DND-41 (cell line): ENCODE measurements at regions not wholly inside any gene's neighbourhood (a gene's known extent, or its start where the extent isn't known, plus 50 kb on each side); places are given as distances from the start of the nearest gene placed in this dataset.

Experiments used
- ATAC-seq: fragments of 200-7000 bp; cut with Tn5 transposase; 3 replicates; pipeline ENCODE4 v1.9.1; 2021; ENCODE audit warnings: low read depth; ENCODE audit not compliant: insufficient read depth
- DNase-seq: peaks from one replicate; pipeline ENCODE4 v3.0.0-alpha.2; 2020
- H2AFZ ChIP-seq: 2 replicates; pipeline ENCODE4 v1.6.0; 2012; ENCODE audit warnings: low read depth, low read length
- H3K27ac ChIP-seq: 2 replicates; pipeline ENCODE4 v1.5.1; 2012; ENCODE audit warnings: low read length, inconsistent platforms
- H3K27me3 ChIP-seq: fragments of 200-600 bp; sonication (generic); 2 replicates; pipeline ENCODE4 v1.6.0; 2012; ENCODE audit warnings: low read length, mild to moderate bottlenecking, inconsistent platforms; ENCODE audit not compliant: insufficient read depth, poor library complexity
- H3K36me3 ChIP-seq: 2 replicates; pipeline ENCODE4 v1.5.1; 2012; ENCODE audit warnings: low read length, inconsistent platforms; ENCODE audit not compliant: insufficient read depth
- H3K4me1 ChIP-seq: 2 replicates; pipeline ENCODE4 v1.5.1; 2012; ENCODE audit warnings: mild to moderate bottlenecking, low read length; ENCODE audit not compliant: insufficient read depth
- H3K4me2 ChIP-seq: 2 replicates; pipeline ENCODE4 v1.6.0; 2012; ENCODE audit warnings: mild to moderate bottlenecking, moderate library complexity, low read length, inconsistent platforms; ENCODE audit not compliant: insufficient read depth
- H3K4me3 ChIP-seq, 2 experiments: fragments of 200-600 bp in 1 of 2; shearing (Covaris generic) in 1 of 2; 2 replicates each; pipeline ENCODE4 v1.5.1; 2012 to 2016; ENCODE audit warnings: inconsistent platforms in 2 of 2, low read length in 2 of 2, mild to moderate bottlenecking in 2 of 2, low read depth in 1 of 2, moderate library complexity in 1 of 2
- H3K79me2 ChIP-seq: 2 replicates; pipeline ENCODE4 v1.6.0; 2012; ENCODE audit warnings: low read length, inconsistent platforms; ENCODE audit not compliant: insufficient read depth
- H3K9ac ChIP-seq: 2 replicates; pipeline ENCODE4 v1.6.0; 2012; ENCODE audit warnings: low read depth, mild to moderate bottlenecking, inconsistent platforms, low read length, moderate library complexity
- H3K9me3 ChIP-seq: 2 replicates; pipeline ENCODE4 v1.5.1; 2012; ENCODE audit warnings: low read length, moderate library complexity, mild to moderate bottlenecking, inconsistent platforms; ENCODE audit not compliant: insufficient read depth, severe bottlenecking
- H4K20me1 ChIP-seq: 2 replicates; pipeline ENCODE4 v1.6.0; 2012; ENCODE audit warnings: low read length; ENCODE audit not compliant: insufficient read depth
- EZH2 ChIP-seq: IDR thresholded peaks from 3 replicates; pipeline ENCODE4 v1.6.1; 2012; ENCODE audit warnings: borderline replicate concordance, low read depth, mild to moderate bottlenecking, moderate library complexity, low read length, inconsistent platforms; ENCODE audit not compliant: severe bottlenecking
- TF ChIP-seq, protein P1 (sequence below): IDR thresholded peaks from 2 replicates; pipeline ENCODE4 v1.5.1; 2012; ENCODE audit warnings: borderline replicate concordance, low read length, moderate library complexity, mild to moderate bottlenecking; ENCODE audit not compliant: poor library complexity, severe bottlenecking; ENCODE audit errors: extremely low read depth

DNA sequence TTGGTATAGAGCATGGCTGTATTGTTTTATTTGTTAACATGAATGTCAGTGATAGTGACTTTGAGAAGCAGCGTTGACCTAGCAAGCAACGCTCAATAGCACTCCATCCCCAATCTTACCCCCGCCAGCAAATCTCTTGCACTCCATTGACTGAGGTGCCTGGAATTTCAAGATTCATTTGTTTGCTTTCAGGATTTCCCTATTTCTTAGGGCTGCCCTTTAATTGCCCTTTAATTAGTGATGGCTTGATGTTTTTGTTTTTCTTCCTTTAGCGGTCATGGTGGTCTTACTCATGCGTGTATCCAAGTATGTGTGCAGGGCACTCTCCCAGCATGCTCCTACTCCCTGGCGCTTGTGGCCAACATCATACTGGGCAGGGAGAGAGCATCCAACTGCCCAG is 216.8 kb upstream of the TBL1XR1 start:
- H3K27ac ChIP-seq, result no peak overlapping the region
- no peaks in the 10 kb centered on the region for H3K36me3 ChIP-seq
- H3K27me3 ChIP-seq, result no peaks in the 10 kb centered on the region
- H2AFZ ChIP-seq, result no peak overlapping the region
- H4K20me1 ChIP-seq, result no peaks in the 10 kb centered on the region
- no peaks in the 10 kb centered on the region for H3K79me2 ChIP-seq
- no peaks in the 10 kb centered on the region for H3K9me3 ChIP-seq
- no peak overlapping the region for H3K9ac ChIP-seq
- DNase-seq, result no peak
- H3K4me1 ChIP-seq, result peaks cover 32% of the 10 kb centered on the region
- no peak for ATAC-seq
- no peak overlapping the region for H3K4me3 ChIP-seq
- no peak for TF ChIP-seq EZH2
- TF ChIP-seq, protein P1, sequence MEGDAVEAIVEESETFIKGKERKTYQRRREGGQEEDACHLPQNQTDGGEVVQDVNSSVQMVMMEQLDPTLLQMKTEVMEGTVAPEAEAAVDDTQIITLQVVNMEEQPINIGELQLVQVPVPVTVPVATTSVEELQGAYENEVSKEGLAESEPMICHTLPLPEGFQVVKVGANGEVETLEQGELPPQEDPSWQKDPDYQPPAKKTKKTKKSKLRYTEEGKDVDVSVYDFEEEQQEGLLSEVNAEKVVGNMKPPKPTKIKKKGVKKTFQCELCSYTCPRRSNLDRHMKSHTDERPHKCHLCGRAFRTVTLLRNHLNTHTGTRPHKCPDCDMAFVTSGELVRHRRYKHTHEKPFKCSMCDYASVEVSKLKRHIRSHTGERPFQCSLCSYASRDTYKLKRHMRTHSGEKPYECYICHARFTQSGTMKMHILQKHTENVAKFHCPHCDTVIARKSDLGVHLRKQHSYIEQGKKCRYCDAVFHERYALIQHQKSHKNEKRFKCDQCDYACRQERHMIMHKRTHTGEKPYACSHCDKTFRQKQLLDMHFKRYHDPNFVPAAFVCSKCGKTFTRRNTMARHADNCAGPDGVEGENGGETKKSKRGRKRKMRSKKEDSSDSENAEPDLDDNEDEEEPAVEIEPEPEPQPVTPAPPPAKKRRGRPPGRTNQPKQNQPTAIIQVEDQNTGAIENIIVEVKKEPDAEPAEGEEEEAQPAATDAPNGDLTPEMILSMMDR, result no peak
- H3K4me2 ChIP-seq, result no peak overlapping the region

GRCh38 chr3:177418787-177419186 is 221.5 kb upstream of the TBL1XR1 start:
- H3K4me1 ChIP-seq, result peaks cover 16% of the 10 kb centered on the region
- H3K27ac ChIP-seq, result no peak overlapping the region
- H3K79me2 ChIP-seq, result no peaks in the 10 kb centered on the region
- H3K9me3 ChIP-seq, result no peaks in the 10 kb centered on the region
- TF ChIP-seq, protein P1, result no peak
- TF ChIP-seq EZH2, result no peak
- no peak overlapping the region for H3K9ac ChIP-seq
- no peak overlapping the region for H3K4me2 ChIP-seq
- H3K36me3 ChIP-seq, result no peaks in the 10 kb centered on the region
- no peak overlapping the region for H2AFZ ChIP-seq
- no peaks in the 10 kb centered on the region for H4K20me1 ChIP-seq
- H3K27me3 ChIP-seq, result no peaks in the 10 kb centered on the region
- ATAC-seq (no peak), DNase-seq (no peak)
- H3K4me3 ChIP-seq, result no peak overlapping the region

- H3K4me1 ChIP-seq, result peaks cover 23% of the 10 kb centered on the region
- H3K4me3 ChIP-seq, result no peak overlapping the region
- no peak overlapping the region for H2AFZ ChIP-seq
- TF ChIP-seq, protein P1, result no peak
- no peak for TF ChIP-seq EZH2
- no peaks in the 10 kb centered on the region for H3K36me3 ChIP-seq
- no peak overlapping the region for H3K27ac ChIP-seq
- no peaks in the 10 kb centered on the region for H3K79me2 ChIP-seq
- DNase-seq, result no peak
- no peak for ATAC-seq
- H3K4me2 ChIP-seq, result no peak overlapping the region
- no peaks in the 10 kb centered on the region for H3K9me3 ChIP-seq
- no peaks in the 10 kb centered on the region for H4K20me1 ChIP-seq
- H3K27me3 ChIP-seq, result no peaks in the 10 kb centered on the region
- no peak overlapping the region for H3K9ac ChIP-seq
Measured at GRCh38 chr3:177419904-177420601, 222.8 kb upstream of the TBL1XR1 start.
